Caki2 (cell line): ENCODE measurements at regions not wholly inside any gene's neighbourhood (a gene's known extent, or its start where the extent isn't known, plus 50 kb on each side); places are given as distances from the start of the nearest gene placed in this dataset.
"Not testable (repeated sequence)": the region's sequence is repeated elsewhere in the genome, so short reads cannot be mapped to it uniquely, and the experiment has no call there.

Experiments used
- DNase-seq: peaks from one replicate; pipeline ENCODE4 v3.0.0-alpha.2; 2015; ENCODE audit warnings: low read depth
- in situ Hi-C: cut with HindIII; loops from 2 replicates; pipeline ENCODE4 v1.10.0; 2016; ENCODE audit warnings: low sequenced_read_pairs, low pct_unique_long_range_greater_than_20kb, mixed read lengths

GRCh38 chr14:105888784-105889665 lies 362.6 kb downstream of the TMEM121 start:
- no peak for DNase-seq
- in situ Hi-C loops = no loop called here

GRCh38 chr14:105889666-105890473 lies 363.5 kb downstream of the TMEM121 start:
- DNase-seq = no peak
- in situ Hi-C loops = no loop called here

GRCh38 chr14:105890474-105891220 lies 364.3 kb downstream of the TMEM121 start:
- no peak for DNase-seq
- in situ Hi-C loops = no loop called here

- in situ Hi-C loops = no loop called here
- DNase-seq = no peak
Measured at GRCh38 chr14:105891221-105891602, 364.8 kb downstream of the TMEM121 start.

- no peak for DNase-seq
- in situ Hi-C loops = no loop called here
Measured at GRCh38 chr14:105891631-105892452, 365.5 kb downstream of the TMEM121 start.

DNA sequence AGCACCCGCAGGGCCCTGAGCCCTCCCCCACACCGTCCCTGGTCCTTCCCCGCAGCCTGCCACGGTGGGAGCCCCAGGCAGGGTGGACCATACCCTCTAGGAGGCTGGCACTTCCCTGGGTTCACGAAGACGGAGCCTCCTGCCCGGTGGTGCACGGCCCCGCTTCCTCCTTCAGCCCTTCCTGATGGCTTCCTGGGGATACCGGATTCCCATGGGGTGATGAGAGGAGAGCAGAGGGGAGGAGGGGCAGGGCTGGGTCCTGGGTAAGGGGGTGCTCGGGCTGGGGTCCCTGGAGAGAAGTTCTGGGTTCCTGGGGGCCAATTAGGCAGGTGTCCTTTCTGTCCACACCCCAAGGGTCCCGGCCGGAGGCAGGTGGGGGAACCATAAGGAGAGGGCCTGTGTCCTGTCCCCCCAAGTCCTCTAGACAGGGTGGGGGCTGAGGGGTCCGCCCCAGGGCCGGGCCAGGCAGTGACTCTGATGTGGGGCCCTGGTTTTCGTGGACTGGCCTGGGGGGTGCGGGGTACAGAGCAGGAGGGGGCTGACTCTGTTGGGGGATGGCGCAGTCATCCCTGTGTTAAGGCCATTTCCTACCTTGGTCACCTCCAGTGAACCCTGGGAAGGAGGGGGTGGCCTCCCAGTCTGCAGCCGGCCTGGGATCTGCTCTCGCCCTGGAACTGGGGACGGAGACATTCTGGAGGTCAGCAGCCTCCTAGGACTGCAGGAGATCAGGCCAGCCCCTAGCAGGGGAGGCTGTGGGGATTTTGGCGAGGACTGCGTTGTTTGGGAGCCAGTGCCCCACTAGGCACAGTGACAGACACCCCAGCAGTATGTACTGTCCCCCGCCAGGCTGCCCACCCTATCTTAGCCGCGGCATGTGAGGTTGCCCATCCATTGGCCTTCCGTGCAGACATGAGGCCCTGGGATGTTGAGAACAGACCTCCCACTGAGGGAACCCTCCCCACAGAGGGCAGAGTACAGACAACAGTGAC lies 366.4 kb downstream of the TMEM121 start:
- DNase-seq, in situ Hi-C loops: not testable (repeated sequence)

DNA sequence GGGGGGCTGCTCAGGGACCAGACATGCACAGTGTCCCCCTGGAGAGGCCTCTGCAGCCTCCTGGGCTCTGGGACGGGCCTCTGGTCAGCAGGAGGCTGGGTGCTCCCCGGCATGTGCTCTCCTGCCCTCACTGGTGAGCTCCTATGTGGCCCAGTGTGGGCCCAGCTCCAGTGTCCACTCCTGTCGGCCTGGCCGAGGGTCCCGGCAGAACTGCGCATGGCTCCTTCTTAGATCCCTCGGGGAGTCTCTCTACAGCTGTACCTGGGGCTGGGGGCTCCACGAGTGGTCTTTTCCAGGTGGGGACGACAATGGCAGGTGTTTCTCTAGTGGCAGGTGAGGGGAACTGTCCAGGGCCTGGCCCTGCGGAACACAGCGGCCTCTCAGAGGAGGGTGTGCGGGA lies 367.3 kb downstream of the TMEM121 start:
- in situ Hi-C loops = not testable (repeated sequence)

DNA sequence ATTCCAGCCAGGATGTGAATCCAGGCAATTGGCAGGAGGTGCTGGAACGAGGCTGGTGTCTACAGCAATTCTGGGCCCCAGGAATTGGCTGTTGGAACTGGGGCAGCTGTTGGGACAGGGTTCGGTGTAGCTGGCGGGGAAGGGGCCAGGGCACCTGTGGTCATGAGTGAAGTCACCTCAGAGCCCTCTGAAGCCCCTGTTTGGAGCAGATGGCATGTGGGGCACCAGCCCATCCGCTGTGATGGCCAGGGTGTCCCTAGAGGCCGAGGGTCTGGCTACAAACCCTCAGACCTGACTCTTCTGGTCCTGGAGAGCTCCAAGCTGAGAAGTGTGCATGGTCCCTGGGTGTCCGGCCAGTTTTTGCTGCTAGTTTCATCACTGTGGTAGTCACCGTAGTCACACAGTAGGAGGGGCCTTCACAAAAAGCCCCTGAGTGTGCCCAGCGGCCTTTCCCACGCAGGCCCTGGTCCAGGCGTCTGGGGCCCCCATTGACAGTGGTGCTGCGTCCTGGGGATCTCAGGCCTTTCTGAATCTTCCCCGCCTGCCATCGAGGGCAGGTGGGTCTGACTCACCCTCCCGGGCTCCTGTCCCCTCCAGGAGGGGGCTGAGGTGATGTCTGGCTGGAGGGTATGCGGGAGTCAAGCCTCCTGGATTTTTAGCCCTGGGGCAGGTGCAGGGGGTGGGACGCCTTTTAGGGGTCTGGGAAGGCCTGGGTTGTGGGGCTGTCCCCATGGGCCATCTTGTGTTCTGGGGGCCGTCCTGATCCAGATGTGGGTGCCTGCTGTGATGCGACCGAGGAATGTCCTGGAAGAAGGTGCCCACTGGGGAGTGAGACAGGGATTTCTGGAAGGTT lies 368.0 kb downstream of the TMEM121 start:
- in situ Hi-C loops = no loop called here
- DNase-seq = no peak

More for the DNA sequence above, 367.3 kb downstream of the TMEM121 start:
- not testable (repeated sequence) for DNase-seq

- in situ Hi-C loops = no loop called here
Measured at GRCh38 chr14:105894978-105895881, 368.8 kb downstream of the TMEM121 start.

GRCh38 chr14:105896206-105896605 lies 369.8 kb downstream of the TMEM121 start:
- DNase-seq, in situ Hi-C loops: not testable (repeated sequence)

More at GRCh38 chr14:105894978-105895881, 368.8 kb downstream of the TMEM121 start:
- no peak for DNase-seq

DNA sequence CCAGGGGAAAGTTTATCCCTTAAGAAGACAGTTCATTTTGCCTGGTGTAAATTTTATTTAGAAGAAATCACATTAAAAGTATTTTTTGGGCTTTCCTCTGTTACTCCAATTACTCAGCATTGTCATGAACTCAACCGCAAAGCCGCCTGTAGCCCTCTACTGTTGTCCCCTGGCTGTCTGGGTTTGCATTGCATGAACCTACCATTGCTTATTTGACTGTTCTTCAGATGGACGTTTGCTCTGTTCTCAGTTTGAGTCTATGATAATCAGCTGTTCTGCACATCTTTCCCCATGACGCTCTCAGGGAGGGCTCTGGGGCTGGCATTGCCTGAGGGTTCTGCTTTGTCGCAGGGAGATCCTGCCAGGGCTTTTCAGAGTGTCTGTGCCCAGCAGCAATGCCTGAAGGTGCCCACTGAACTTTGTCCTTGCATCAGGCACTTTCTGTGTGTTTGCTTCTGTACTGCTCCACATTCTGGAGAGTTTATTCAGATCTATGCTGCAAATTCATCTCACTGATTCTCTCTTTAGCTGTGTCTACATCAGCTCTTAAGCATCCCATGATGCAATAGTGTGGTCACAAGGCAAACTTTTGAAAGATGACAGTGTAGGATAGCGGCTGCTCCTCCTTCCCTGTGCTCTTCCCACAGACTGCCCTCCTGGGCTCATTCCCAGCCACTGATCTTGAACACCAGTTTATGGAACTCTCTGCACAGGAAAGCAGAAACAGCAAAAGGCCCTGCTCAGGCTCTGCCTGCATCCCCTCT lies 370.8 kb downstream of the TMEM121 start:
- DNase-seq, in situ Hi-C loops: not testable (repeated sequence)

- in situ Hi-C loops = no loop called here
- no peak for DNase-seq
Measured at GRCh38 chr14:105897725-105898113, 371.3 kb downstream of the TMEM121 start.

GRCh38 chr14:105898482-105899010 lies 372.2 kb downstream of the TMEM121 start:
- in situ Hi-C loops = no loop called here
- DNase-seq = no peak

GRCh38 chr14:105899071-105899641 lies 372.8 kb downstream of the TMEM121 start:
- in situ Hi-C loops = no loop called here
- DNase-seq = no peak
